HG03457 (cell line): ENCODE measurements at regions not wholly inside any gene's neighbourhood (a gene's known extent, or its start where the extent isn't known, plus 50 kb on each side); places are given as distances from the start of the nearest gene placed in this dataset.

Source experiments
- ATAC-seq: cut with Tn5 transposase; IDR thresholded peaks from one replicate; pipeline ENCODE4 v1.9.1; 2021; ENCODE audit warnings: moderate number of reproducible peaks; ENCODE audit not compliant: unreplicated experiment

GRCh38 chr9:19940811-19941535 is 152.1 kb upstream of the SLC24A2 start:
- ATAC-seq = no peak

GRCh38 chr9:19939734-19940278 is 151.0 kb upstream of the SLC24A2 start:
- ATAC-seq = no peak

GRCh38 chr9:19938990-19939733 is 150.3 kb upstream of the SLC24A2 start:
- no peak for ATAC-seq

GRCh38 chr9:19937121-19937520 is 148.3 kb upstream of the SLC24A2 start:
- ATAC-seq = no peak

GRCh38 chr9:19936598-19936997 is 147.8 kb upstream of the SLC24A2 start:
- no peak for ATAC-seq

- no peak for ATAC-seq
These were observed 146.6 kb upstream of the SLC24A2 start for GRCh38 chr9:19935422-19935821.

- no peak for ATAC-seq
These were observed 145.5 kb upstream of the SLC24A2 start for GRCh38 chr9:19934301-19934871.

GRCh38 chr9:19931098-19931890 is 142.5 kb upstream of the SLC24A2 start:
- no peak for ATAC-seq

GRCh38 chr9:19927560-19927959 is 138.7 kb upstream of the SLC24A2 start:
- ATAC-seq = no peak

GRCh38 chr9:19926774-19927173 is 137.9 kb upstream of the SLC24A2 start:
- no peak for ATAC-seq

- peak; percentile 94 for ATAC-seq
These were observed 137.1 kb upstream of the SLC24A2 start for GRCh38 chr9:19925674-19926503.

GRCh38 chr9:19924080-19924479 is 135.2 kb upstream of the SLC24A2 start:
- ATAC-seq = no peak

- no peak for ATAC-seq
These were observed 133.8 kb upstream of the SLC24A2 start for GRCh38 chr9:19922476-19923118.

GRCh38 chr9:19920401-19920800 is 131.6 kb upstream of the SLC24A2 start:
- ATAC-seq = no peak

- no peak for ATAC-seq
These were observed 129.8 kb upstream of the SLC24A2 start for GRCh38 chr9:19918630-19919029.

- no peak for ATAC-seq
These were observed 125.2 kb upstream of the SLC24A2 start for GRCh38 chr9:19914044-19914443.

- no peak for ATAC-seq
These were observed 124.3 kb upstream of the SLC24A2 start for GRCh38 chr9:19913151-19913550.

- no peak for ATAC-seq
These were observed 114.2 kb upstream of the SLC24A2 start for GRCh38 chr9:19903076-19903475.

GRCh38 chr9:19901586-19901985 is 112.7 kb upstream of the SLC24A2 start:
- ATAC-seq = no peak

- ATAC-seq = no peak
These were observed 107.3 kb upstream of the SLC24A2 start for GRCh38 chr9:19896161-19896560.
